Kidney tubule cell (primary cell): ENCODE measurements at regions not wholly inside any gene's neighbourhood (a gene's known extent, or its start where the extent isn't known, plus 50 kb on each side); places are given as distances from the start of the nearest gene placed in this dataset.
"Not testable (repeated sequence)": the region's sequence is repeated elsewhere in the genome, so short reads cannot be mapped to it uniquely, and the experiment has no call there.

Experiments
- DNase-seq: peaks from one replicate; pipeline ENCODE4 v3.0.0-alpha.2; 2018; ENCODE audit warnings: low spot score

DNA sequence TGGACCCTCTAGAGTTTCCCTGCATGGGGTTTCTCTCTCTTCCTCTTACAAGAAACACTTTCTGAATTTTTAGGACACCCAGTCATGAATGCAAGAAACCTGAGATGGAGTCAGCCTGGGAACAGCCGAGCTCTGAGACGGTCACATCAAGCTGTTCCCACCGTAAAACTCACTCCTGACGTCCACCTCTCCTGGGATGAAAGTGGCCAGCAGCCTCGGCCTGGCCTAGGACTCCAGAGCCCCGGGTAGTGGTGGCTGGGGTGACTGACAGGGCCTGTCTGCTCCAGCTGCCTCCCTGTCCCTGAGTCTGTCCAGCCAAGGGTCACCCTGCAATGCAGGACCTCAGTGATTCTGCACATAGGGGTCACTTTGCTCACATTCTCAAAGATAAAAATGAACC, 217.8 kb downstream of the SHOX start:
- DNase-seq, result no peak

DNA sequence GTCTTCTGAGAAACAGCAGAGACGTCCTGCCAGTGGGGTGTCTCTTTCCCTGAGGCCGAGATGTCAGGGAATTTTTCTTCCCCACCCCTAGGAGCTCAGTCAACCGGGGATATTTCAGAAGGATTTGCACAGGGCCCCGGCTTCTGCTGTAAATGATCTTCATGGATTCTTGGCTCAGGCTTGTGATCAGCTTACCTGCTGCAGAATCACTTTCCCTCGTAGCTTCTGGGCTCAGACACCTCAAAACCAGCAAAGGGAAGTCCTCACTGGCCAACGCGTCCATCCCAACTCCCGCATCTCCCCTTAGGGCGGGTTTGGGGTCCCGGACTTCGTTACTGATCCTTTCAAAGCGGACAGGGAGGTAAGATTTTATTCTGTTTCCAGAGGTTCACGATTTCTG, 212.7 kb downstream of the SHOX start:
- no peak for DNase-seq

DNA sequence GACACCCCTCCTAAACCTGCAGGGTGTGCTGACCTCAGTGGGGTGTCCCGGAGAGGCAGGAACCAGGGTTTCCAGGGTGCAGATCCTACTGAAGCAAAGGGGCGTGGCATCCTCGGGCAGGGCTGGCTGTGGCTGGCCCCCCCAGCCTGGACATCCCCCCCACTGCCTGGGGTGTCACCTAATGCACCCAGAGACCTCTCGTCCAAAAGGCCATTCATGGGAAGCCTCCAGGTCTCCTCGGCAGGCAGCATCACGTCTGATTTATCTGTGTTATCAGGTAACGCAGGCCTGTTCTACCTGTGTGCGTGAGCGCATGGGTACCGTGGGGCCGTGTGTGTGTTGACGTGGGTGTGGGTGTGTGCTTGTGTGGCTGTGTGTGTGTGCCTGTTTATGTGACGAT, 210.0 kb downstream of the SHOX start:
- DNase-seq, result no peak

DNA sequence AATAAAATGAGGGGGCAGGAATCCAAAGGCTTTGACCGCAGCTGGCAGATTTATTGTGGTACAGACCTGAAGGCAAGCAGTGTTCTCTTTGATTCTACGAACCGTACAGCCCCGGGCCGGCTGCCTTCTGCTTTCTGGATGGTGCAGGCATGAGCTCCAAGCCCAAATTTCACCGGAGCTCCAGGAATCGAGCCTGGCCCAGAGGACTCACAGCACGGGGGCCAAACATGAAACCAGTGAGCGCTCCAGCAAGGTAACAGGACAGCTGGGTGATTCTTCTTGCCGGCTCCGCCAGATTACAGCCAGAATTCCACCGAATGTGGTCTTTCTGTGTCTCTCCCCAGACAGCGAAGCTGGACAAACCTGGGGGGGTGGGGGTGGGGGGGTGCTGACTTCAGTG, 208.1 kb downstream of the SHOX start:
- DNase-seq, result not testable (repeated sequence)

DNA sequence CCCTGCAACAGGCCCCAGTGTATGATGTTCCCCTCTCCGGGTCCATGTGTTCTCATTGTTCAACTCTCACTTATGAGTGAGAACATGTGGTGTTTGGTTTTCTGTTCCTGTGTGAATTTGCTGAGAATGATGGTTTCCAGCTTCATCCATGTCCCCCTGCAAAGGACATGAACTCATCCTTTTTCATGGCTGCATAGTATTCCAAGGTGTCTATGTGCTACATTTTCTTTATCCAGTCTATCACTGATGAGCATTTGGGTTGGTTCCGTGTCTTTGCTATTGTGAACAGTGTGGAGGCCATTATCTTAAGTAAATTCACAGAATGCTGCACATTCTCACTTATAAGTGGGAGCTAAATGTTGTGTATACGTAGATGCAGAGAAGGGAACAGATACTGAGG, 205.3 kb downstream of the SHOX start:
- not testable (repeated sequence) for DNase-seq

DNA sequence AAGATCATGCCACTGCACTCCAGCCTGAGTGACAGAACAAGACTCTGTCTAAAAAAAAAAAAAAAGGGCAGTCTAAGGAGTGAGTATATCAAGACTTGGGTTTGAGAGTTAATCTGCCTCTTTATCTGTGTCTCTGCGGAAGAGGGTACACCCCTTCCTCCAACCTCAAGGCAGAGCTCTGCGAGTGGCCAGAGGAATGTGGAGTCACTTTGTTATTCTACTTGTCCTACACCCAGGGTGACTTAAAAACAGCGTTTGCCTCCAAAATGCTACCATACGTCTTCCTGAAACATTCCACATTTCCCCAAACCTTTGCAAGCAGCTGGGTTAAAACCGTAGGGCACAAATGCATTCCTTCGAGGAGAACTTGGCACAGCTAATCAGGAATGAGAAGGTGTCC, 199.9 kb downstream of the SHOX start:
- no peak for DNase-seq

DNA sequence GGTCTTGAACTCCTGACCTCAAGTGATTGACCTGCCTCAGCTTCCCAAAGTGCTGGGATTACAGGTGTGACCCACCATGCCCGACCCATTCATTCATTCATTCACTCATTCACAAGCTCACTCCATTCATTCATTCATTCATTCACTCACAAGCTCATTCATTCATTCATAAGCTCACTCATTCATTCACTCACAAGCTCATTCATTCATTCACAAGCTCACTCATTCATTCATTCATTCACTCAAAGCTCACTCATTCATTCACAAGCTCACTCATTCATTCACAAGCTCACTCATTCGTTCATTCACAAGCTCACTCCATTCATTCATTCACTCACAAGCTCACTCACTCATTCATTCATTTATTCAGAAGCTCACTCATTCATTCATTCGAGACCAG, 198.6 kb downstream of the SHOX start:
- DNase-seq, result no peak

DNA sequence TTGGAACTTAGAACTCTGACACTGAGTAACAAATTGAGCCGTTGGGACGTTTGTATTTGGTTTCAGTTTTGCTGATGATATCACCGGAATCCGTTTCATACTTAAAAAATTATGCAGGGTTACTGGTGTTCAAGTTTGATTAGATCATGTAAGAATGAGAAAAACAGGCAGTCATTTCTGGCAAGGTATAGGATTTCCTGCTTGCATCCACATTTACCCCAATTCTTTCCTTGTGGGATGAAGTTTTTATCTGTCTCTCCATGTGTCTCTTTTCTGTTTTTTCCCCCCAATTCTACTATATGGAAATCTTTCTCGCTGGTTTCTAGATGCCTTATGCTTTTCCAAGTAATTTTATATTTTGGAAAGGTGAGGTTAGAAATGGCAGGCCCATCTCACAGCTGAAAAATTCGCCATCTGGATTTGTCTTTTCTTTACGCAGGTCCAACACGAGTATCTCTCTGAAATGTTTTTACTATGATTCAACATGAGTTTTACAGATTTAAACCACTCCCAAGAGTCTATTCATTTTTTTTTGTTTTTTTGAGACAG, 197.9 kb downstream of the SHOX start:
- no peak for DNase-seq

DNA sequence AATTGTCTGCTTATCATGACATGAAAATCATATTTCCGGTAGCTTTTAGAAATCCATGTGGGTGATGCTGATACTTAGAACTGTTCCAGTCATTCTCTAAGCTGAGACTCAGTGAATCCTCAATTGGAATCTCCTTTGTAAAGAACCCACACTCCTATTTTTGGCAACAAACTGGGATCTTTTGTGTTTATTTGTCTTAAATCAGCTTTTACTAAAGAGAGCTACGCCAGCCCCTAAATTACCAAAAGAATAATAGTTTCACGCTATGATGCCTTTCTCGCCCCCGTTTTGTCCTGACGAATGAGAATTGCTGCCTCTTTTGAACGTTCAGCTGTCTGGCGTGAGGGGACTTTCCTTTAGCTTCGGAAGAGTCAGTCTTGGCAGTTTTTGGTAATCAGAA, 195.9 kb downstream of the SHOX start:
- no peak for DNase-seq

DNA sequence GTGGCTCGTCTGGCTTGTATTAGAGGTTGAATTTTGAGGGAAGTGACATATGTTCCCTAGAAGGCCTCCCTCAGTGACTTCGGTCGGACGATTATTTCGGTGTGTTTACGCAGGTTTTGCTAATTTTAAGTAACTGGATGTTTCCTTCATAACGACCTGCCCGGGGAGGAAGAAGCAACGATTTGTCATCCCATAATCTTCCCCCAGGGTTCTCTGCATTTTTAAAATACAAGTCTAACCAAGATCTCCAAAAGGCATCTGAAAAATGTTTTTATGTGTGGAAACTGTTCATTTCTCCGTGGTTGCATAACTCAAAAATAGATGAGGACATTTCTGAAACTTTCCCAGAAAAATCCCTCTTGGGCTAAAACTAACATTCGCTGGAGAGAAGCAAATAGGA, 195.4 kb downstream of the SHOX start:
- DNase-seq, result no peak

DNA sequence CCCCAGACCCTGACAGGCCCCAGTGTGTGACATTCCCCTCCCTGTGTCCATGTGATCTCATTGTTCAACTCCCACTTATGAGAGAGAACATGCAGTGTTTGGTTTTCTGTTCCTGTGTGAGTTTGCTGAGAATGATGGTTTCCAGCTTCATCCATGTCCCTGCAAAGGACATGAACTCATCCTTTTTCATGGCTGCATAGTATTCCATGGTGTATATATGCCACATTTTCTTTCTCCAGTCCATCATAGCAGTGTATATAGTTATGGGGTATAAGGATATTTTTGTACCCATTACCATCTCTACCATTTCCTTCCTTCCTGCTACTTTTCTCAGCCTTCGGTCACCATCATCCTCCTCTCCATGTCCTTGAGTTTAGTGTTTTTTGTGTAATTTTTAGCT, 192.5 kb downstream of the SHOX start:
- DNase-seq, result not testable (repeated sequence)

DNA sequence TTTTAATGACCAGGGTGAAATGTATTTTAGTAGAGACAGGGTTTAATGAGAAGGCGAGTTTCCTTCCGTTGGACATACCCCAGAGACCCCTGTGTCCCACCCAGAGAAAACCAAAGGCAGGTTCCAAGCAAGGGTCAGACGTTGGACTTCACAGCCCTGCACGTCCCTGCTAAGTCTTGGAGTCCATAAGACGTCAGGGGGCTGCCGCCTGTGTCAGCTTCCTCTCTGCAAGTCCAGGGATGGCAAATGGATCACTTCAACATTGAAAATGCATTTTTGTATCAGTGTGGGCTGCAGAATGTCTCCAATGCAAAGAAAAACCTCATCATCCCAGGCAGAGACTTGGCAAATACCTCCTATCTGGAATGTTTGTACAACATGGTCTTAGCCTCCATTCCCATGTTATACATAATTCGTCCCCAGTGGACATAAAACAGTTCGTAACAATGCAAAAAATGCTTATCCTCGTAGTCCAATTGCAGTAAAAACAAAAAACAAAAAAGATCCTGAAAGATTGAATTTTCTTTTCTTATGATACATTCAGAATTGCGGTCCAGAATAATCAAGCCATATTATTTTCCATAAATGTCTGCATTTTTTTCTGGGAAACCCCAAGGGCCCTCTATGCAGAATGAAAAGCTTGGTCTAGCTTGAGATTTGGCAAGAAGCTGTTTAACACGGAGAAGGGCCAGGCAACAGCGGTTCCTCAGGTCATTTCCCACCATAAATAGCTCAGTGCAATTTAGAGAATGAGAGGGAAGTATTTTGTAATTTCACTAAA, 190.9 kb downstream of the SHOX start:
- DNase-seq, result no peak

DNA sequence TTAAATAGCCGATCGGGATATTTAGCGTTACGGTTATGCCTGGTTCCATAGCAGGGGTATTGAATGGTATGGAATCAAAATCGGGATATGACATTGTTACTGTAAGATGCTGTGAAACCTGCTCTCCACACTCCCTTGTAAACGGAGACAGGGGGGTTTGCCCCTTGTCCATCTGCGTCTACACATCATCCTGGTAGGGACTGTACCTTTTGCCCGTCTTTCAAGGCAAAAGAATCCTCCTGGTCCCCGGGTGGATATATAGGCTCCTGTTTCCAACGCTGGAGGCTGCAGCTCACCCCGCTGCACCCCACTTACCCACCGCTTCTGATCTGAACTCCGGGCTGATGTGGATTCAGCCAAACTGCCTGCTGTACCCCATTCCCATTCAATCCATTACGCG, 189.1 kb downstream of the SHOX start:
- no peak for DNase-seq

DNA sequence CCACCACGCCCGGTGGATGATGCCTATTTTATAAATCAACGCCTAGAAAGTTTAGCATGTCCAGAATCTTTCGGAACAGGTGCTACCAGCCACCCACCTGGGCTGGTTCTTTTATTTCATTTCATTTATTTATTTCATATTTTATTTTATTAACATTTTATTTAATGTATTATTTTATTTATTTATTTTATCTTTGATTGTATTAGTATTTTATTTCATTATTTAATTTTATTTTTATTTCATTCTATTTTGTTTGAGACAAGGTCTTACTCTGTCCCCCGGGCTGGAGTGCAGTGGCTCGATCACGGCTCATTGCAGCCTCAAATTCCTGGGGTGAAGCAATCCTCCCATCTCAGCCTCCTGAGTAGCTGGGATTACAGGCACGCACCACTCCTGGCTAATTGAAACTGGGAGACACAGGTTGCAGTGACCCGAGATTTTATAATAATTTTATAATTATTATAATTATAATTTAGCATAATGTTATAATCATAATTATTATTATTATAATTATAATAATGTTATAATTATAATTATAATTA, 187.2 kb downstream of the SHOX start:
- no peak for DNase-seq

DNA sequence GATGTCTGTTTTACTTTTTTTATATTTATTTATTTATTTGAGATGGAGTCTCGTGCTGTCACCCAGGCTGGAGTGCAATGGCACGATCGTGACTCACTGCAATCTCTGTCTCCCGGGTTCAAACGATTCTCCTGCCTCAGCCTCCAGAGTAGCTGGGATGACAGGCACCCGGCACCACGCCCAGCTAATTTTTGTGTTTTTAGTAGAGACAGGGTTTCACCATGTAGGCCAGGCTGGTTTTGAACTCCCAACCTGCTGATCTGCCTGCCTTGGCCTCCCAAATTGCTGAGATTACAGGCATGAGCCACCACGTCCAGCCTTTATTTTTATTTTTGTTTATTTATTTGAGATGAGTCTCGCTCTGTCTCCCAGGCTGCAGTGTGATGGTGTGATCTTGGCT, 186.6 kb downstream of the SHOX start:
- not testable (repeated sequence) for DNase-seq

DNA sequence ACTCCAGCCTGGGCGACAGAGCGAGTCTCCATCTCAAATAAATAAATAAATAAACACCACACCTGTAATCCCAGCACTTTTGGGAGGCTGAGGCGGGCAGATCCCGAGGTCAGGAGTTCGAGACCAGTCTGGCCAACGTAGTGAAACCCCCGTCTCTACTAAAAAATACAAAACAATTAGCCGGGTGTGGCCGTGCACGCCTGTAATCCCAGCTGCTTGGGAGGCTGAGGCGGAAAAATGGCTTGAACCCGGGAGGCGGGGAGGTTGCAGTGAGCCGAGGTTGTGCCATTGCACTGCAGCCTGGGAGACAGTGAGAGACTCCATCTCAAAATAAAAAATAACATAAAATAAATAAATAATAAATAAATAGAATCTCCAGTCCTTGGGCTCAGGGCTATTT, 185.8 kb downstream of the SHOX start:
- DNase-seq, result no peak

DNA sequence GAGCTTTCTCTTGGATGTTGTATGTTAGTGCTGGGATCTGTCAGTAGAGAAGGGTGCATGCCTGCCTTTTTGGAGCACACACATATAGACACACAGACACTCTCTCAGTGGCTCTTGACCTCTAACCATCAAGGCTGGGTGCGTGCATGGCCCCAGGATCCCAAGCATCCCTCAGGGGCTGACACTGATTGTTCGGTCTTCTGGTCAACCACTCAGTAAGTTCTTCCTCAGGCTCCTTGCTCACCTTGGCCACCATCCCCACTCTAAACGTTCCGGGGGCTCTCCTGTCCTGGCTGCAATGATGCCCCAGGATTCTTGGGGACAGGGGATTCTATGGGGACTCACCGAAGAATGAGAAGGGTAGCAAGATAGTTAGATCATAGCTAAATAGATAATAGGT, 179.6 kb downstream of the SHOX start:
- no peak for DNase-seq

DNA sequence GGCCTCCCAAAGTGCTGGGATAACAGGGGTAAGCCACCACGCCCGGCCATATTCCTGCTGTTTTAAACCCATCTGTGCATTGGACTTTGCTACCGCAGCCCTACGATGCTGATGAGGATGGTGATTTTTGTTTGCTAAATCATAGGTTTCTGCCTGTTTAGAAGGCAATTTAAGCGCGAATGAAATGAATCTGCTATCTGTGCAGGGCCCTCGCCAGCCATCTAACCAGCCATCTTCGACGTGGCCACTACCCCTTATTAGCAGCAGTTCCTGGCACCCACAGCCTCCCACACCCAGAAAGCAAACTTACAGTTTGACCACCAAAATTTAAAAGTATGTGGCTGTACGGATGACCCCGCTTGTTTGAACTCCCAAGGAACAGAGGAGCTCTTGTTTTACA, 178.5 kb downstream of the SHOX start:
- no peak for DNase-seq

DNA sequence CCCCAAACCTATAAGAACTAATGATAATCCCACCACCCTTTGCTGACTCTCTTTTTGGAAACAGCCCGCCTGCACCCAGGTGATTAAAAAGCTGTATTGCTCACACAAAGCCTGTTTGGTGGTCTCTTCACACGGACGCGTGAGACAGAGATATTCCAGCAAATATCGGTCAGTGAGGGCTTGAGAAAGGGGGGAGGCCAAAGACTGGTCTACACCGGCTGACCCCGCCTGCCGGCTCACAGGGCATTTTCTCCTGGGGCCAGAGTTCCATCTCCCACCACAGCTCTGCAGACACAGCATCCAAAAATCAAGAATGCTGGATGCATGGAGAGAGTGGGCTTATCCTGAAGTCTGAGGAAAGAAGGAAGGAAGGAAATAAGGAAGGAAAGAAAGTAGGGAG, 176.0 kb downstream of the SHOX start:
- DNase-seq, result no peak

DNA sequence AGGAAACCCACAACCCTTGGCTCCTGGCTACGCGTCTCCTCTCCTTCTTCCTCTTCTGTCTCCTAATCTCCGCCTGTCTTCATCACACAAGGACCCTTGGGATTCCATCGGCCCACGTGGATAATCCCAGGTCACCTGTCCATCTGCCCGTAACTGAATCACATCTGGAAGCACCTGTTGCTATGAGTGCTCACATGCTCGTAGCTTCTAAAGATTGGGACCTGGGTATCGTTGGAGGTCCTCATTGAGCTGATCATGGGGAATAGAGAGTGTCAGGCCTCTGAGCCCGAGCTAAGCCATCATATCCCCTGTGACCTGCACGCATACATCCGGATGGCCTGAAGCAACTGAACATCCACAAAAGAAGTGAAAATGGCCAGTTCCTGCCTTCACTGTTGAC, 175.4 kb downstream of the SHOX start:
- DNase-seq, result no peak

DNA sequence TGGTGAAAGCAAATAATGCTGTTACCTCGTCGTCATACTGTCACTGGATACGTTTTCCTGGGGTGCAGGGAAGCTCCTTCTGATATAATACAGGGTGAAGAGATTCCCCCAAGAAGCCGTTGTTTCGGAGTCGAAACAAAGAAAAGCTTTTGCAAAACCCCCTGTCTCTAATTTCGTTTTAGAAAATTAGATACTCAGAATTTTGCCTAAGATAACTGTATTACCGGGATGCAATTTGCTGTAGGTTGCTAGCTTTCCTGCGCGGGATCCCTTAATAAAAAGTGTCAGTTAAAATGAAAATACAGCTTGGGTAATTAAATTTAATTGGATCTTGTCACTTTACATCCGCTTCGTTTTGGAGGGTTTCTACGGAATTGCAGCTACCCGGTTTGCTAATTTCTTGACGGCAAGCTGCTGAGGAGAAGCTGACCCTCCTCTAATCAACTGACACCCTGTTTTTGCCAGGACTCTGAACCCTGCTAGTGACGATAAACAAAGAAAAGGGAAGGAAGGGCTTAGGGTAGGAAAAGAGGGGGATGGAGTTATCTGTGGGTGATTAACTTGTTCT, 174.6 kb downstream of the SHOX start:
- no peak for DNase-seq

DNA sequence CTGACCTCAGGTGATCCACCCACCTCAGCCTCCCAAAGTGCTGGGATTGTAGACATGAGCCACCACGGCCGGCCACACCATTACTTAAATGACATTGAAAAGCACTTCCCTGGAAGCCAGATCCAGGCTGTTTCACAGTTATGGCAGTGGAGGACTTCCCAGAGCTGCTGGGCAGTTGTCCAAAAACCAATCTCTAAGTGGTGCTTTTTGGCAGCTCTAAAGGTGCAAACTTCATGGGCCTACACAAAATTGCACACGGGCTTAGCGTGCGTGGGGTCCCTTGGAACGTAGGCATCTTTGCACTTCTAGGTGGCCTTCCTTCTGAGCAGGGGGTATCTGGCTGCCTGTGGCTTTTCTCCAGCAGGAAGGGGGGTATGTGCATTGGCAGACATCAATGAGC, 172.3 kb downstream of the SHOX start:
- DNase-seq, result no peak

DNA sequence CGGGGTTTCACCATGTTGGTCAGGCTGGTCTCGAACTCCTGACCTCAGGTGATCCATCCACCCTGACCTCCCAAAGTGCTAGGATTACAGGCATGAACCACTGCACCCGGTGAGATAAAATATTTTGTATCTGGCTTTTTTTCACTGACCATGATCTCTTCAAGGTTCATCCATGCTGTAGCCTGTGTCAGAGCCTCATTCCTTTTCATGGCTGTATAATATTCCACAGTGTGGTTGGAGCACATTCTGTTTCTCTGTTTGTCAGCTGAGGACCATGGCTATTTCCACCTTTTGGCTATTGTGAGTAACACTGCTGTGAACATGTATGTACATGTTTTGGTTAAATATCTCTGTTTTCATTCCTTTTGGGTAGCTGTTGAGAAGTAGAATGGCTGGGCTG, 169.2 kb downstream of the SHOX start:
- no peak for DNase-seq

DNA sequence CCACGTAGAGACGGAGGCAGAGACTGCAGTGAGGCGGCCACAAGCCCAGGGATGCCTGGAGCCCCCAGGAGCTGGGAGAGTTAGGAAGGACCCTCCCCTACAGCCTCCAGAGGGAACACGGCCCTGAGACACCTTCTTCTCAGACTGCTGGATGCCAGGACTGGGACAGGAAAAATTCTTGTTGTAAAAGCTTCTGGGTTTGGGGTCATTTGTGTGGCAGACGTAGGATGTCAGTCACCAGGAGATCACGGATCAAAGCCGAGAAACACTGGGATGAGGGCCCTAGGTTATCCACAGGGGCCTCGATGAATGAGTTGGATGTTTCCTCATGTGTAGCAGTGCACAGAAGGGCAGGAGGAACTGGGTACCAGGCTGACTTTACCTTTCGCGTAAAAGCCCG, 163.7 kb downstream of the SHOX start:
- no peak for DNase-seq
